COR-L47 (cell line): ENCODE measurements at regions not wholly inside any gene's neighbourhood (a gene's known extent, or its start where the extent isn't known, plus 50 kb on each side); places are given as distances from the start of the nearest gene placed in this dataset.

Source experiments
- DNase-seq: peaks from one replicate; lab custom pipeline; 2025; lab: John Stamatoyannopoulos, UW

DNA sequence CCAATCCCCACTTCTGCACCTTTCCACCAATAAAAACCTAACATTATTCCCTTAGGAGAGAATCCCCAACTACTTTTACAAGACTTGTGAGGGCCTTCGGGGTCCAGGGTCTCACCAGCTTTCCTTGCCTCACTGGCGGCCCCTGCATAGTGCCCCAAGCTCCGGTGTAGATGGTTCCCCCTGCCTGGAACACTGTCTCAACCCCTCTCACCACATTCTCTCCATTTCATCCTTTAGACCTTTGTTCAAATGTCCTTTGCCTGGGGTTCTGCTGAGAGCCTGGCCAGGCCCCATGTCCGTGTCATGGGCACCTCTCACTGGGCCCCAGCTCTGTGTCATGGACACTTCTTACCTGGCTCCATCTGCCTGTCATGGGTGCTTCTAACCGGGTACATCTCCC lies 64.5 kb upstream of the SORCS3 start:
- no peak for DNase-seq

DNA sequence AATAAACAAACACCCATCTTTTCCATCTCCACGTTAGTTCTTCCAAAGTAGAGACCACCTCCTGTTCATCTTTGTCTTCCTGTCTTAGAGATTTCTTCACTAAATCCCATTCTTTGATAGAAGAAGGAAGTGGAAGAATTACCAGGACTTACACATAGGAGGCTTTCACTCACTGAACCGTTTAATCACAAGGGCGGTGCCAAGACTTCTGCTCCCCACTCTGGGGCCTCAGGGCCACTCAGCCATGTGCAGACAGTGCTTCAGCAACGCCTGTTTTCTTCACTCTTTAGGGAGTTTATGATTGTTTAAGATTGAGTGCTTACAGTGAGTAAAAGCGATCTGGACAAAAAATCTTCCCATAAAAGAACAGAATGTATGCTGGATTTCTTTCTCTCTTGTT lies 63.9 kb upstream of the SORCS3 start:
- no peak for DNase-seq

DNA sequence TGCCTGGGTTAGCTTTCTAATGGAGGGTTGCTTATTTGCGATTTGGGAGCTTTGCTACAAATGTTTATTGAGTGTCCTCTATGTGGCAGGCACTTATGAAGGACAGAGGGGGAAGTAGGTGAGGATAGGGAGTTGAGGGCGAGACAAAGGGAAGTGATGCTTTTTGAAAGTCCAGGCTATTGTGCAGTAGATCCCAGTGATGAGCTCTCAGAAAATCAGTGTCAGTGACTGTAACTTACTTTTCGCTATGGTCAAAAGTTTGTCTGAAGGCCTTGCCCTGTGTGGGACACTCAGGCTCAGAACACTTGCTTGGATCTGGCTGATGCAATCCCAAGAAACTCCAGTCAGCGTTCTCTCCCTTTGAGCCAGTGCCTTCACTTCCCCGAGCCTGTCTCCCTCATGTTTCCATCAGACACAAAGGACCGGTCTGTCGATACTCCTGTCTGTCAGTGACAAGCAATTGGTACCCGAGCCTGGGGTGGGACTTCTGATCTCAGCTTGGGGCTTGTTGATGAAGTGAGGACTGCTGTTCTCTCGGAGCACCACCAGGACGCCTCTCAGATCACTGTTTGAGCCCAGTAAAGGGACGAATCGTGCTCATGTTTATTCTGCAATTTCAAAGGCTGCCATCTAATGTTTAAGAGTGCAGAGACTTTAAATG lies 63.1 kb upstream of the SORCS3 start:
- DNase-seq: no peak

DNA sequence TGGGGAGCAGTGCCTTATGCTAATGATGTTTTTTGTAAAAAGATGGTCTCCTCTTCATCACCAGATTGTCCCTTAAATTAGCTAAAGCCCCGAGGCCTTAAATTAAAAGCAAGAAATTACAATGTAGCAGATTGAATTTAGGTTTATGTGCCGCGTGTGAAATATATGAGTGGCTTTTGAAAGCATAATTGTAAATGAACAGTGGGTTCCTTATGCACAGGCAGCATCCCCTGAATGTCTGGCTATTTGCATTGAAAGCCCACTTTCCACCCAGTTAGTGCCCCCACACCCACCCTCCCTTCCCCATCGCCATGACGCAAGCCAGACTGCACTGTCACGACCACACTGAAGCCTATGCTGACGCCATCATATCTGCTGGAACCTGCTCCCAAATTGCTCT lies 62.4 kb upstream of the SORCS3 start:
- DNase-seq: no peak

DNA sequence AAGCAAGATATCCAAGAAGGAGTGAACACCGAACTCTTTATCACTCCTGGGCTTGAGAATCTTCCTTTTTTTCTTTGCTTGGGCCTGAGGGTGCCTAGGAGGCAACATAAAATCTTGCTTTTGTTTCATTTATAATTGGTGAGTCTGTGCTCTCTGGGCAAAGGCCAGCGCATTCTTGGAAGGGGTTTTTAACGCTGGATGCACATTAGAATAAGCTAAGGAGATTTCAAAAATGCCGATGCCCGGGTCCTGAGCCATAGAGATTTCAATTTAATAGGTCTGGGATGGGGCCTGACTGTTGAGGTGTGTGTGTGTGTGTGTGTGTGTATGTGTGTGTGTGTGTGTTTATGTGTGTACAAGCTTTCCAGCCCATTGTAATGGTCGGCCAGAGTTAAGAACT lies 62.0 kb upstream of the SORCS3 start:
- DNase-seq: no peak

DNA sequence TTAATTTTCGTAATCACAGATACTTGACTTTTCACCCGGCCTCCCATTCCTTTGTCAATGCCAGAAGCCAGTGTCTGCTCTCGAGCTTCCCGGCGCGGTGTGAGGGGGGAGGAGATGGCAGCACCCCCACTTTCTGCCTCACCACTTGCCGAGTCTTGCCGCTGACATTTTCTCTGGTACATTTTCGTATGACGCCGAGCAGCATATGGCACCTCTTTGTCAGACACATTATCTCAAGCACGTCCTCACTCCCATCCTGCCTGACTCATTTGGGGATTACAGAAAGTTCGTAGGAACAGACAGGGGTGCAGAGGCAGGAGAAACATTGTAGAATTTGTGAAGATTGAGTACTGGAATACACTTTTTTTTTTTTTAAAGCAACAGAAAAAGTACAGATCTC lies 60.8 kb upstream of the SORCS3 start:
- no peak for DNase-seq

DNA sequence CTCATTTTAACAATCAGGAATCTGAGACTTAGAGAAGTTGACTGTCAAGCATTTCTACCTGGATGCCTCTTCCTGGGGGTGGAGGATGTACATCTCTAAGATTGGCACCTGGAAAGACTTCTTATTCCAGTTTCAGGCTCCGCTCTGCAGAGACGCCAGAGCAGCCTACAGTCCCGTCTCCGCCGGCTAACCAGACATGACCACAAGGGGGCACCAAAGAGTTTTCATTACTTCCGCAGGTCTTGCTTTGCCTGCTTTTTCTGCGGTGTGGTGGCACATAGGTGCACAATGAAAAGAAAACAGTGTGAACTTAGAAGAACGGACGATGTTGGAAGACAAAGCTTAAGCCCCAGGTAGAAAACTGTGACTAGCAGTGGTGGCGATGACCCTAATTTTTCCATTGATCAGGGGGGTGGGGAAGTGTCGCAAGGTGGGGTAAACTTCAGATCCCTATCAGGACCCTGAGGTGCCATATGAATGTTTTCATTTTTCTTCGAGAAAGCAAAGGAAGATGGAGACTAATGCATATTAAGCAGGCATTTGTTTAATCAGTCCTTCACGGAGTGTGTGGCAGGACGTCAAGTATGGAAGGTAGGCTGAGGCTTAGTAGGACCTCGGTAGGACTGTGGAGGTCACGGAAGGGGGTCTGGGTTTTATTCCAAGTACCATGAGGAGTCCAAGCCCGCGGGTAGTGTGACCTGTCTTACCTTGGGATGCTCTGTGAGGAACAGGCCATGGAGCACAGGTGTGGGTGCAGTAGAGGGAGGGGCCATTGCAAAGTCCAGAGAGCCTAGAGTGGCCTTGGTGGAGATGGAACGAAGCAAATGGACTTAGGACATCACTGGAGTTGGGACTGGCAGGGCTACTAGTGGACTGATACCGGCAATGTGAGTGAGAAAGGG lies 60.1 kb upstream of the SORCS3 start:
- peak; percentile 47 for DNase-seq

DNA sequence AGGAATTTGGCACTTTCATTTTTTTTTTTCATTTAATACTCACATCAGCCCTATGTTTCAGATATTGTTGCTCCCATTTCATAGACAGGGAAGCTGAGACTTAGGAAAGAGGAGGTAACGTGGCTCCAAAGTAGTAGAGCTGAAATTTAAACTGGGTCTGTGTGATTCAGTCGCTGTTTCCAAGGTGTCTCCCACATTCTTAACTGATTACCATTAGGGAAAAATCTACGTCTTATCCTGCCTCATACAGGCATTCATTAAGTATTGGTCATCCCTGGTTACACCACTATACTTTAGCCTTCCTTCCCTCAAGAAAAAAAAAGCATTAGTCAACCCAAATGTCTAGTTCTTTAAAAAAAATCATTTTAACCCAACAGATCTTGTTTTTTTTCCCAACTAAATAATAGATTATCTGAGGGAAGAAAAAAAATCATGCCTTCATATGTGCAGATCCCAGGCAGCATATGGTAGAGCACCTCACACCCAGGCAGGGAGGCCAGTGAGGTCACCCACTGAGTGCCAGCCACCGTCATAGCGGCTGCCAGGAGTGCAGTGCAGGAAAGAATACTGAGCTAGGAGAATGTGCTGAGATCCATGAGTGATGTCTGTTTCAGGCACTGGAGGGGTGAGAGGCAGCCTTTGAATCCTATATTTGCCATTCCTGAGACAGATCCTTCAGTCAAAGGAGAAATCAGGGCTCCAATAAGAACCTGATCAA lies 59.0 kb upstream of the SORCS3 start:
- no peak for DNase-seq

DNA sequence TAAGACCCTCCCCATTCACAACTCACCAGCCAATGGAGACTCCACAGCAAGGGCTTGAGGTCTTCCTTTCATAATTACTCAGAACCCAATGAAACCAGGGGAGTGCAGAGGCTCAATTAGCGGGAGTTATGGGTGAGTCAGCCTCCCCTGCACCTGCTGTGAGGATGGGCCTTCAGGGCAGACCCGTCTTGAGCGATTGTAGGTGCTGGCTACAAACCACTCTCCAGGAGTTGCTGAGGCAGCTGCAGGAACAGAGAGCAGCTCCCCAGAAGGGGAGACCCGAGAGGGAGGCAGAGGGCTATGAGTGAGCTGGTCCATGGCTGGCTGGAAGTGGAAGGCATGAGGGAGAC lies 58.5 kb upstream of the SORCS3 start:
- DNase-seq: peak; percentile 36

DNA sequence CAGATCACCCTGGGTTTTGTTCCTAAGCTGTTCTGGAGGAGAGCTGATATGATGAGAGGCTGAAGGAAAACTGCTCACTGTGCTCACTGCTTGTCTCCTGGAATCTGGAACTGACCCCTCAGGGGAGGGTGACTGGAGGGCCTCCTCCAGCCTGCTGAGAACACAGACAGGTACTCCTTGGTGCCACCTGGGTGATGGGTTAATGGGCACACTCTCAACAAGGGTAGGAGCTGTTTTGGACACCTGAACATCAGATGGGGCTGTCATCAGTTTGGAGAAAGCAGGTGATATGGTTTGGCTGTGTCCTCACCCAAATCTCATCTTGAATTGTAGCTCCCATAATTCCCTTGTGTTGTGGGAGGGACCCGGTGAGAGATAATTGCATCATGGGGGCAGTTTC lies 58.1 kb upstream of the SORCS3 start:
- DNase-seq: no peak

DNA sequence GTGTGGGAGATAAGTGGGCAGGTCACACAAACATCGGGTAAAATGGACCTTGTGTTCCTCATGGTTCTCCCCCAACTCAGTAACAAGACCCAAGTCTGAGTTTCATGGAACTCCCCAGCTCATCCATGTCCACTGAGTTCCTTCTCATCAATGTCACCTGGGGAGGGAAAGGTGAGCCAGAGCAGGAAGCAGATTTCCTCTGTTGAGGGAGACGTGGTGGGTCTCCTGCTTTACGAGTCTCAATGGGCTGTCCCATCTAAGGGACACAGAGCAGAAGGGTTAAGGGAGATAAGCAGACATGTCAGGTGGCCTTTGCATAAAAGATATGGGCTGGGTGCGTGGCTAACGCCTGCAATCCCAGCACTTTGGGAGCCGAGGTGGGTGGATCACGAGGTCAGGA lies 56.5 kb upstream of the SORCS3 start:
- DNase-seq: no peak

DNA sequence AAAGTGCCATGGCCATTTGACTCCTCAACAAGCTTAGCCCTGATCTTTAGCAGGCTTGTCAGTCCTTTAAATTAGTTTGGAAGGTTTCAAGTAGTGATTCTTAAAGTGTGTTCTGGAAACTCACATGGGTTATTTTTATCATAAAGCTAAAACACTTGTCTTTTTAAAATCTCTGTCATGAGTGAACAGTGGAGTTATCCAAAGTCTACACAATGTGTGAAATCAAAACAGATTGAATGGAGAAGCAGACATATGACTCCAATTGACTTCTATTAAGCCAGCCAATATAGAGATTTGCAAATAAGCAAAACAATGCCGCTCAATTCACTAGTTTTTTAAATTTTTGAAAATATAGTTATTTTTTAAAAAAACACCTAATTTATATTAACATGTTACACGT lies 53.3 kb upstream of the SORCS3 start:
- no peak for DNase-seq

DNA sequence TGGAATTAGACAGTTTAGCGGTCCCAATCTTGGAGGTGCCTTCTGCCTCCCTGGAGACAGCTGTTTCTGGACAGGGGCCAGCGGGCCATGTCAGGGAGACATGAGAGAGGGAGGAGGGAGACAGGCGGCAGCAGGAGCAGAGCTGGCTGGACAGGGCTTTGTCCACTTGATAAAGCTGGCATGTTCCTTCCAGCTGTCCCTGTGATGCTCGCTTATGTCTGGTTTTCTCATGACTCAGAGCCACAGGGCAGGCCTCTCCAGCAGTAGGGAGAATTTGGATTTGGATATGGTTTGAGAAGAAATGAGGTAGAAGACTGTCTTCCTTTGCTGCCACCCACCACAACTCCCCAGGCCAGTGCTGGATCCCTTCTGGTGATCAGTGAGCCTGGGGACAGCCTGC lies 51.7 kb upstream of the SORCS3 start:
- DNase-seq: no peak

DNA sequence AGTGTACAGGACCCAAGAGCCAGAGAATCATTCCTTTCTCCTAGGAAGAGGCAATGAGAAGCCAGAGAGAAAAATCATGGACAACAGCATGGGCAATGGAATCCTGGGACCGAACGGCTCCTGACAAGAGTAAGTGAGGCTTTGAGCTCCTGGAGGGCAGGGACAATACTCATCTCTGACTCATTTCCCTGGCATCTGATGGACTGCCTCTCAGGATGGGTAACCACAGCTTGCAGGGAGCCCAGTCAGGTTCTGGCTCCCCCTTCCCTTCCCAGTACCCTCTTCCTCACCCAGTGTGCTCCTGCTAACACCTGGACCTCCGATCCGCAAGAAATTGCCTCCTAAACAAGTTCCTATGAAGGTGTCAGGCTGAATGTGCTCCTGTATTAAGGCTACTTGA lies 51.2 kb upstream of the SORCS3 start:
- DNase-seq: no peak
